Smooth muscle cell (in vitro differentiated cells): ENCODE measurements at regions not wholly inside any gene's neighbourhood (a gene's known extent, or its start where the extent isn't known, plus 50 kb on each side); places are given as distances from the start of the nearest gene placed in this dataset.

Experiments
- DNase-seq: peaks from one replicate; lab custom pipeline; 2025; ENCODE audit not compliant: unreplicated experiment; lab: John Stamatoyannopoulos, UW
- H2AFZ ChIP-seq: fragments of 200-600 bp; sonication (generic); 2 replicates; pipeline ENCODE4 v1.6.0; 2016; ENCODE audit warnings: antibody characterized with exemption, low read depth, mild to moderate bottlenecking
- H3F3A ChIP-seq: fragments of 200-600 bp; sonication (generic); 2 replicates; pipeline ENCODE4 v1.6.0; 2017; ENCODE audit warnings: antibody characterized with exemption, low read depth
- H3K27ac ChIP-seq: fragments of 200-600 bp; sonication (generic); 2 replicates; pipeline ENCODE4 v1.5.1; 2016; ENCODE audit warnings: low read depth, mild to moderate bottlenecking
- H3K27me3 ChIP-seq: fragments of 200-600 bp; sonication (generic); 2 replicates; pipeline ENCODE4 v1.6.1; 2016; ENCODE audit warnings: low read depth, mild to moderate bottlenecking
- H3K36me3 ChIP-seq: fragments of 200-600 bp; sonication (generic); 2 replicates; pipeline ENCODE4 v1.5.1; 2016; ENCODE audit warnings: low read depth
- H3K4me1 ChIP-seq: fragments of 200-600 bp; sonication (generic); 2 replicates; pipeline ENCODE4 v1.5.1; 2016; ENCODE audit warnings: low read depth
- H3K4me2 ChIP-seq: fragments of 200-600 bp; sonication (generic); 2 replicates; pipeline ENCODE4 v1.6.0; 2016; ENCODE audit warnings: mild to moderate bottlenecking
- H3K4me3 ChIP-seq: fragments of 200-600 bp; sonication (generic); 2 replicates; pipeline ENCODE4 v1.5.1; 2016; ENCODE audit warnings: mild to moderate bottlenecking
- H3K79me2 ChIP-seq: fragments of 200-600 bp; sonication (generic); 2 replicates; pipeline ENCODE4 v1.6.0; 2016; ENCODE audit warnings: low read depth, mild to moderate bottlenecking
- H3K9ac ChIP-seq: fragments of 200-600 bp; sonication (generic); 2 replicates; pipeline ENCODE4 v1.6.0; 2016; ENCODE audit warnings: low read depth
- H3K9me3 ChIP-seq: fragments of 200-600 bp; sonication (generic); replicated peaks from 2 replicates; pipeline ENCODE4 v1.5.1; 2016; ENCODE audit warnings: low read depth
- H4K20me1 ChIP-seq: fragments of 200-600 bp; sonication (generic); 2 replicates; pipeline ENCODE4 v1.6.0; 2016; ENCODE audit warnings: low read depth
- CTCF ChIP-seq: fragments of 200-600 bp; sonication (generic); IDR thresholded peaks from 2 replicates; pipeline ENCODE4 v1.5.1; 2017; ENCODE audit warnings: borderline replicate concordance, mild to moderate bottlenecking, antibody characterized with exemption; ENCODE audit not compliant: insufficient read depth, poor library complexity, severe bottlenecking
- WGBS: methylation state at CpG from one replicate; pipeline ENCODE4 v1.1.7; 2016; ENCODE audit warnings: low lambda C conversion rate; 5-methylcytosine and 5-hydroxymethylcytosine counted together

- no peak overlapping the region for H2AFZ ChIP-seq
- H3K4me1 ChIP-seq: no peaks in the 10 kb centered on the region
- H3K4me2 ChIP-seq: no peak overlapping the region
- no peak for DNase-seq
- no peak overlapping the region for H3K27ac ChIP-seq
- no peaks in the 10 kb centered on the region for H3K27me3 ChIP-seq
- TF ChIP-seq CTCF: no peak
- H3K36me3 ChIP-seq: no peaks in the 10 kb centered on the region
- no peaks in the 10 kb centered on the region for H4K20me1 ChIP-seq
- H3K79me2 ChIP-seq: no peaks in the 10 kb centered on the region
- no peak overlapping the region for H3K4me3 ChIP-seq
- no peaks in the 10 kb centered on the region for H3F3A ChIP-seq
- no peak overlapping the region for H3K9ac ChIP-seq
- 82% methylated on average over 3 of the region's 3 CpGs for WGBS
- H3K9me3 ChIP-seq: peaks cover 3% of the 10 kb centered on the region
Observed at GRCh38 chr9:74407166-74407565, 90.0 kb upstream of the RORB start.

- no peak overlapping the region for H3K4me3 ChIP-seq
- no peaks in the 10 kb centered on the region for H3K36me3 ChIP-seq
- H3K4me2 ChIP-seq: no peak overlapping the region
- no peaks in the 10 kb centered on the region for H4K20me1 ChIP-seq
- no peaks in the 10 kb centered on the region for H3K4me1 ChIP-seq
- WGBS: 55% methylated on average over 3 of the region's 3 CpGs
- no peak overlapping the region for H3K9ac ChIP-seq
- TF ChIP-seq CTCF: no peak
- no peaks in the 10 kb centered on the region for H3K79me2 ChIP-seq
- DNase-seq: no peak
- H3K9me3 ChIP-seq: no peaks in the 10 kb centered on the region
- no peak overlapping the region for H2AFZ ChIP-seq
- no peak overlapping the region for H3K27ac ChIP-seq
- H3K27me3 ChIP-seq: no peaks in the 10 kb centered on the region
- H3F3A ChIP-seq: no peaks in the 10 kb centered on the region
Observed at GRCh38 chr9:74412236-74412979, 84.7 kb upstream of the RORB start.

- Histone ChIP-seq H3K79me2 (no peaks in the 10 kb centered on the region), H3K9ac (no peak overlapping the region), H3K4me2 (no peak overlapping the region), H3F3A (no peaks in the 10 kb centered on the region), H3K4me3 (no peak overlapping the region), H4K20me1 (no peaks in the 10 kb centered on the region), H3K27ac (no peak overlapping the region), H3K9me3 (no peaks in the 10 kb centered on the region), H3K27me3 (no peaks in the 10 kb centered on the region), H3K36me3 (no peaks in the 10 kb centered on the region), H2AFZ (no peak overlapping the region), H3K4me1 (no peaks in the 10 kb centered on the region)
- 81% methylated on average over 1 of the region's 1 CpG for WGBS
- TF ChIP-seq CTCF: no peak
- no peak for DNase-seq
Observed at GRCh38 chr9:74413876-74414275, 83.3 kb upstream of the RORB start.

- Histone ChIP-seq H3K79me2 (no peaks in the 10 kb centered on the region), H3K4me3 (no peak overlapping the region), H4K20me1 (no peaks in the 10 kb centered on the region), H2AFZ (no peak overlapping the region), H3K27ac (no peak overlapping the region), H3K9ac (no peak overlapping the region), H3K36me3 (no peaks in the 10 kb centered on the region), H3K4me2 (no peak overlapping the region), H3K4me1 (no peaks in the 10 kb centered on the region), H3F3A (no peaks in the 10 kb centered on the region), H3K27me3 (no peaks in the 10 kb centered on the region), H3K9me3 (no peaks in the 10 kb centered on the region)
- 94% methylated on average over 1 of the region's 1 CpG for WGBS
- no peak for TF ChIP-seq CTCF
- DNase-seq: no peak
Observed at GRCh38 chr9:74414325-74414724, 82.8 kb upstream of the RORB start.
